Ovary (tissue), 7 donors: ENCODE measurements at regions not wholly inside any gene's neighbourhood (a gene's known extent, or its start where the extent isn't known, plus 50 kb on each side); places are given as distances from the start of the nearest gene placed in this dataset.

ENCODE experiments used
- DNase-seq, 5 donors: peaks; one replicate each; pipeline ENCODE4 v3.0.0-alpha.2; 2019 to 2020
- H3K27ac ChIP-seq, 2 donors: fragments of 200-600 bp; one replicate each; pipeline versions ENCODE4 v1.5.1 to v1.8.0; 2019 to 2022
- H3K27me3 ChIP-seq: fragments of 200-600 bp; one replicate; pipeline ENCODE4 v1.8.0; 2022
- H3K36me3 ChIP-seq: fragments of 200-600 bp; sonication (generic); one replicate; pipeline ENCODE4 v1.5.1; 2019
- H3K4me1 ChIP-seq: one replicate; pipeline ENCODE4 v1.8.1; 2013; ENCODE audit warnings: mild to moderate bottlenecking, moderate library complexity; ENCODE audit not compliant: insufficient read depth
- H3K4me3 ChIP-seq: fragments of 200-600 bp; sonication (generic); one replicate; pipeline ENCODE4 v1.5.1; 2017
- H3K9me3 ChIP-seq, 2 donors: fragments of 200-600 bp in 1 of 2; sonication (generic) in 1 of 2; one replicate each; pipeline versions ENCODE4 v1.5.1 to v1.8.1; 2013 to 2019; ENCODE audit warnings: mild to moderate bottlenecking in 1 of 2, moderate library complexity in 1 of 2
- EP300 ChIP-seq: sonication (generic); formaldehyde crosslinking; IDR thresholded peaks from one replicate; pipeline ENCODE4 v1.6.1; 2017; ENCODE audit warnings: antibody characterized with exemption
- POLR2A ChIP-seq: fragments of 450-650 bp; IDR thresholded peaks from one replicate; pipeline ENCODE4 v1.6.1; 2017; ENCODE audit warnings: antibody characterized with exemption, mild to moderate bottlenecking, moderate library complexity
- WGBS, 3 donors: extraction: QIAGEN DNeasy Blood & Tissue Kit in 1 of 3; methylation state at CpG; one replicate each; pipeline versions ENCODE4 v1.1.5 to v1.1.7; 2013 to 2017; 5-methylcytosine and 5-hydroxymethylcytosine counted together
- intact Hi-C, 4 donors: fragments of 100-400 bp; cut with DNase I; formaldehyde crosslinking; loops; one replicate each; pipeline versions ENCODE4 v1.11.0 to v1.15.1; 2022 to 2023
- TF ChIP-seq, protein P1 (sequence below), 3 donors: fragments of 450-650 bp in 2 of 3; fragments of 200-600 bp in 1 of 3; IDR thresholded peaks; one replicate each; pipeline versions ENCODE4 v1.5.1 to v1.8.0; 2016 to 2022; ENCODE audit warnings: antibody characterized with exemption in 3 of 3, mild to moderate bottlenecking in 1 of 3
- donor health status: DM: no; HTN: no; CAD: no; lungs with moderate emphysema.
- donor health status: DM: no; HTN: no; CAD: no.
- donor health status: Bipolar disorder and iron deficiency.
- donor health status: DM: no; HTN: no; CAD: no.
- donor health status: DM: yes; HTN: yes; CAD: no.

GRCh38 chr15:66981771-66982170, 83.6 kb upstream of the SMAD3 start:
- DNase-seq, result peak in 2 of 5 donors; percentile 16 to 27
- Histone ChIP-seq H3K27ac (no peak overlapping the region), H3K4me3 (no peak overlapping the region), H3K9me3 (no peaks in the 10 kb centered on the region), H3K27me3 (no peaks in the 10 kb centered on the region), H3K36me3 (no peaks in the 10 kb centered on the region), H3K4me1 (peaks cover 8% of the 10 kb centered on the region)
- WGBS, 3 donors, result 10 to 39% (median 14%) methylated on average over 6 of the region's 6 CpGs
- intact Hi-C loops, result no loop called here
- TF ChIP-seq POLR2A, result no peak
- TF ChIP-seq, protein P1, sequence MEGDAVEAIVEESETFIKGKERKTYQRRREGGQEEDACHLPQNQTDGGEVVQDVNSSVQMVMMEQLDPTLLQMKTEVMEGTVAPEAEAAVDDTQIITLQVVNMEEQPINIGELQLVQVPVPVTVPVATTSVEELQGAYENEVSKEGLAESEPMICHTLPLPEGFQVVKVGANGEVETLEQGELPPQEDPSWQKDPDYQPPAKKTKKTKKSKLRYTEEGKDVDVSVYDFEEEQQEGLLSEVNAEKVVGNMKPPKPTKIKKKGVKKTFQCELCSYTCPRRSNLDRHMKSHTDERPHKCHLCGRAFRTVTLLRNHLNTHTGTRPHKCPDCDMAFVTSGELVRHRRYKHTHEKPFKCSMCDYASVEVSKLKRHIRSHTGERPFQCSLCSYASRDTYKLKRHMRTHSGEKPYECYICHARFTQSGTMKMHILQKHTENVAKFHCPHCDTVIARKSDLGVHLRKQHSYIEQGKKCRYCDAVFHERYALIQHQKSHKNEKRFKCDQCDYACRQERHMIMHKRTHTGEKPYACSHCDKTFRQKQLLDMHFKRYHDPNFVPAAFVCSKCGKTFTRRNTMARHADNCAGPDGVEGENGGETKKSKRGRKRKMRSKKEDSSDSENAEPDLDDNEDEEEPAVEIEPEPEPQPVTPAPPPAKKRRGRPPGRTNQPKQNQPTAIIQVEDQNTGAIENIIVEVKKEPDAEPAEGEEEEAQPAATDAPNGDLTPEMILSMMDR (IDR thresholded peaks at IDR 0.05), result no peak
- TF ChIP-seq EP300, result no peak

DNA sequence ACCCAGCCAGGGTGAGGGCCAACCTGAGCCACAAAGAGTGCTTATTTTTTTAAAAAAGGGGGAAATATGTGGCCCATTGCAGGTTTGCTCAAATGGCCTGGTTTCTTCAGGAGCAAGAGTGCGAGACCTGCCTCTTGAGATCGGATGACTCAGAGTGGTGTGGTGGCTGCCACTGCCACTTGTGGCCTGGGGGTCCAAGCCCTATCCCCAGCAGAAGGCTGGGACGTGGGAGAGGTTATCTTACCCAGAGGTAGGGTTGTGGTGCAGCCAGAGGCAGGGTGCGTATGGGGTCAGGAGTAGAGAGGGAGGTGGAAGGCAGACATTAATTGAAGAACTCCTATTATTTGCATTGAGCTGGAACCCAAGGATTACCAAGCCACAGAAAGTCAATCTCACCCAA, 83.2 kb upstream of the SMAD3 start:
- Histone ChIP-seq H3K9me3 (no peaks in the 10 kb centered on the region), H3K4me1 (peaks cover 8% of the 10 kb centered on the region), H3K27ac (no peak overlapping the region), H3K36me3 (no peaks in the 10 kb centered on the region), H3K27me3 (no peaks in the 10 kb centered on the region), H3K4me3 (no peak overlapping the region)
- TF ChIP-seq, protein P1 (IDR thresholded peaks at IDR 0.05), result no peak
- TF ChIP-seq POLR2A (no peak), EP300 (no peak)
- DNase-seq, result no peak
- 40 to 72% (median 63%) methylated on average over 4 of the region's 4 CpGs for WGBS, 3 donors
- intact Hi-C loops, result no loop called here

GRCh38 chr15:66982816-66983215, 82.6 kb upstream of the SMAD3 start:
- H3K27me3 ChIP-seq, result no peaks in the 10 kb centered on the region
- intact Hi-C loops, result no loop called here

DNA sequence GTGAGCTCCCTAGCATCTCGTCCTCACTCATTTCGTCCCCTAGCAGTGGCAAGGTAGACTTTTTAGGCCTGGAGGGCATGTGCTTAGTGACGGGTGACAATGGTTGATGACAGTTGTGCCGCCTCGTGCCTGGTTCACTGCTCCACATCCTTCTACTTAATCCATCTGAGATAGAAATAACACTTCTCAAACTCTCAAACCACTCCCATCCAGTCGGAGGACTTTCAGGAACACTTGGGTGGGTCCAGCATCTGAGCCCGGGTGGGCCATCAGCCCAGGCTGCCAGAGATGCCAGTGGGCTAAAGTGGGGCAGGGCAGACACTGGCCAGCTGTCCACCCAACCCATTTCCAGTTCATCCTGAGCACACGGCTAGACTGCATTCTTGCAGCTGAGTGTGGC, 79.7 kb upstream of the SMAD3 start:
- WGBS, 3 donors, result 94 to 96% (median 95%) methylated on average over 8 of the region's 8 CpGs
- peaks cover 8% of the 10 kb centered on the region for H3K4me1 ChIP-seq
- H3K9me3 ChIP-seq, result no peaks in the 10 kb centered on the region
- TF ChIP-seq POLR2A (no peak), EP300 (no peak)
- TF ChIP-seq, protein P1 (IDR thresholded peaks at IDR 0.05), result no peak
- H3K27me3 ChIP-seq, result no peaks in the 10 kb centered on the region
- DNase-seq, result no peak
- no peaks in the 10 kb centered on the region for H3K36me3 ChIP-seq
- intact Hi-C loops, result loop anchor here in 1 of 4 donors (1.0 kb wide), 1 partner anchor 26 kb away; no protein-coding TSS in a partner anchor
- H3K27ac ChIP-seq, result no peak overlapping the region
- H3K4me3 ChIP-seq, result no peak overlapping the region

More at GRCh38 chr15:66982816-66983215, 82.6 kb upstream of the SMAD3 start:
- H3K36me3 ChIP-seq, result no peaks in the 10 kb centered on the region
- no peak overlapping the region for H3K4me3 ChIP-seq
- DNase-seq, result no peak
- H3K4me1 ChIP-seq, result peaks cover 8% of the 10 kb centered on the region
- H3K27ac ChIP-seq, result no peak overlapping the region
- no peaks in the 10 kb centered on the region for H3K9me3 ChIP-seq
- TF ChIP-seq POLR2A (no peak), EP300 (no peak)
- TF ChIP-seq, protein P1 (IDR thresholded peaks at IDR 0.05), result no peak
